ENCODE measurements at regions not wholly inside any gene's neighbourhood (a gene's known extent, or its start where the extent isn't known, plus 50 kb on each side); places are given as distances from the start of the nearest gene placed in this dataset.

DNA sequence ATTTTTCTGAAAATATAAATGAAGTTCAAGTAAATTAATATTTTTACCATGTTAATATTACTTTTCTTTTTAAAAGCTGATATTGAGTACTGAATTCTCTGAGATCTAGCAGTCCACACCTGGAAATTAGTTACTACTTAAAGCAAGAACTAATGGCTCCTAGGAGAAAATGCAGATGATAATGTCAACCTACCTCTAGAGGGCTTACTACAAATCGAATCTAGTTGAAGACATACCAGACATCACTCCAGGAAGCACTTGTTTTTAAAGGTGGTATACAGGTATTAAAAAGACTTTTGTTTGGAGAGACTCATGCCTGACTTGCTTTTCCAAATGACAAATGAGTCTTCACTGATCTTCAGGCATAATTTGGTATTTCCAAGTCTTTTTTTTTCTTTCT, 516.4 kb upstream of the BOD1L1 start:
- H3K36me3 ChIP-seq (ENCODE audit: insufficient read depth in 1 of 2, low read depth in 1 of 2): no peaks in the 10 kb centered on the region
- DNase-seq (no peak), ATAC-seq (no peak)
- intact Hi-C loops (cut with DNase I): no loop called here
- no peaks in the 10 kb centered on the region for H3K27me3 ChIP-seq (ENCODE audit: insufficient read depth in 3 of 3, low read length in 2 of 3)
- 29 to 46% (median 30%) methylated on average over 1 of the region's 1 CpG for WGBS, 3 donors
- TF ChIP-seq, protein P1, sequence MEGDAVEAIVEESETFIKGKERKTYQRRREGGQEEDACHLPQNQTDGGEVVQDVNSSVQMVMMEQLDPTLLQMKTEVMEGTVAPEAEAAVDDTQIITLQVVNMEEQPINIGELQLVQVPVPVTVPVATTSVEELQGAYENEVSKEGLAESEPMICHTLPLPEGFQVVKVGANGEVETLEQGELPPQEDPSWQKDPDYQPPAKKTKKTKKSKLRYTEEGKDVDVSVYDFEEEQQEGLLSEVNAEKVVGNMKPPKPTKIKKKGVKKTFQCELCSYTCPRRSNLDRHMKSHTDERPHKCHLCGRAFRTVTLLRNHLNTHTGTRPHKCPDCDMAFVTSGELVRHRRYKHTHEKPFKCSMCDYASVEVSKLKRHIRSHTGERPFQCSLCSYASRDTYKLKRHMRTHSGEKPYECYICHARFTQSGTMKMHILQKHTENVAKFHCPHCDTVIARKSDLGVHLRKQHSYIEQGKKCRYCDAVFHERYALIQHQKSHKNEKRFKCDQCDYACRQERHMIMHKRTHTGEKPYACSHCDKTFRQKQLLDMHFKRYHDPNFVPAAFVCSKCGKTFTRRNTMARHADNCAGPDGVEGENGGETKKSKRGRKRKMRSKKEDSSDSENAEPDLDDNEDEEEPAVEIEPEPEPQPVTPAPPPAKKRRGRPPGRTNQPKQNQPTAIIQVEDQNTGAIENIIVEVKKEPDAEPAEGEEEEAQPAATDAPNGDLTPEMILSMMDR (IDR thresholded peaks at IDR 0.05): no peak
- no peaks in the 10 kb centered on the region for H3K4me1 ChIP-seq
- no peak overlapping the region for H3K27ac ChIP-seq
- no peaks in the 10 kb centered on the region for H3K9me3 ChIP-seq
- no peak overlapping the region for H3K4me3 ChIP-seq

DNA sequence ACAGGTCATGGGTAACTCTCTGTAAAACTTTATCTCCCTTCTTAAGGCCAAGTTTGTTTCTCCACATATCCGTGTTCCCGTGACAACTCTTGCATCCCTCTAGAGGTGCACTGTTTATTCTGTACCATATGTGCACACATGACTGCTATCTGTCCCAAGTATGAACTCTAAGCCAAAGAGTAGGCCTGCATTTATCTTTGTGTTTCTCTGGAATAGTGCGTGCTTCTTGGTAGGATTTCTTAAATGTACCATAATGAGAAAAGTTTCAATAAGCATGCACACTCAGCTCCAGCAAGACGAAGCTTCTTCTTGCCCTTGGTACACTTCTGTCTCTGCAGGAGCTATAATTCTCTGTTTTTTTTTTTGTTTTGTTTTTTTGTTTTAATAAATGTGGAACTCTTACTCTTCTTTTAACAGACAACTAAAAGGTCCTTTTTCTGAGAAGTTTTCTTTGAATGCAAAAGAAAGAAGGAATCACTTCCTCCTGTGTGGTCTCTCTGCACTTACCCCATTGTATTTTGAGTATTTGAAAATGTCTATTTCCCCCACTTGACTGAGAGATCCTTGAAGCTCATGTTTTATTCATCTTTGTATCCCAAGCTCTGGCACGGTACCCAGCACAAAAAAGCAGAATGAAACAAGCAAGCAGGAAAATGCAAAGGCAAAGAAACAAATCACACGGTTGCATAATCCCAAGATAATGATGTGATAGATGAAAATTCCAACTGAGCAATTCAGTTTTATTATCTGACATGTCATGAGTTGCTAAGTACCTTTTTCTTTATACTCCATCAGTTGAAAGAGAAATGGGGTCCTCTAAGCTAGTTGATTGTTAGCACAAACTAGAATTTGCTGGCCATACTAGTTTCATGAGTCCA, 521.9 kb upstream of the BOD1L1 start:
- H3K4me1 ChIP-seq: no peaks in the 10 kb centered on the region
- no peak overlapping the region for H3K27ac ChIP-seq
- DNase-seq: no peak
- H3K27me3 ChIP-seq (ENCODE audit: insufficient read depth in 3 of 3, low read length in 2 of 3): no peaks in the 10 kb centered on the region
- H3K36me3 ChIP-seq (ENCODE audit: insufficient read depth in 1 of 2, low read depth in 1 of 2): no peaks in the 10 kb centered on the region
- H3K9me3 ChIP-seq: no peaks in the 10 kb centered on the region
- intact Hi-C loops (cut with DNase I): no loop called here
- ATAC-seq: no peak
- 63 to 64% (median 63%) methylated on average over 6 of the region's 6 CpGs for WGBS, 3 donors
- H3K4me3 ChIP-seq: no peak overlapping the region
- TF ChIP-seq, protein P1 (IDR thresholded peaks at IDR 0.05): no peak

DNA sequence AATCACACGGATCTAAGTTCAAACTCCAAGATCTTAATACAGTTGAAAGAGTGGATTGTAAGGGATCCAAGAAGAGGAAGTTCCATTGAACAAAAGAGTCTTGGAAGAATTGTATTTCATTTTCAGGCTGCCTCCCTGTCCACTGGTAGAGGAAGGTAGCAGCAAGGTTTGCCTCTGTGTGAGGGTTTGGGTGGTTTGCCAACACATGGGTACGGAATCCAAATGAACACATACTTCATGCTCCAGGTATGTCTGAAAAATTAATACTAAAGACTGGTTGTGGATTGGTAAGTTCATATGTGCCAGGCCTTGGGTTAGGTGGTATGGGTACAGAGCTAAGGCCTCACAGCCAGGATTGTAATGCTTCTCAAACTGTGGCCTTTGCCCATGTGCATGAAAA, 523.6 kb upstream of the BOD1L1 start:
- intact Hi-C loops (cut with DNase I): no loop called here
- Histone ChIP-seq H3K27me3 (ENCODE audit: insufficient read depth in 3 of 3, low read length in 2 of 3) (no peaks in the 10 kb centered on the region), H3K27ac (no peak overlapping the region), H3K9me3 (no peaks in the 10 kb centered on the region), H3K4me3 (no peak overlapping the region), H3K36me3 (ENCODE audit: insufficient read depth in 1 of 2, low read depth in 1 of 2) (no peaks in the 10 kb centered on the region), H3K4me1 (no peaks in the 10 kb centered on the region)
- DNase-seq (no peak), ATAC-seq (no peak)
- WGBS, 3 donors: 38 to 67% (median 56%) methylated on average over 2 of the region's 2 CpGs
- TF ChIP-seq, protein P1 (IDR thresholded peaks at IDR 0.05): no peak

DNA sequence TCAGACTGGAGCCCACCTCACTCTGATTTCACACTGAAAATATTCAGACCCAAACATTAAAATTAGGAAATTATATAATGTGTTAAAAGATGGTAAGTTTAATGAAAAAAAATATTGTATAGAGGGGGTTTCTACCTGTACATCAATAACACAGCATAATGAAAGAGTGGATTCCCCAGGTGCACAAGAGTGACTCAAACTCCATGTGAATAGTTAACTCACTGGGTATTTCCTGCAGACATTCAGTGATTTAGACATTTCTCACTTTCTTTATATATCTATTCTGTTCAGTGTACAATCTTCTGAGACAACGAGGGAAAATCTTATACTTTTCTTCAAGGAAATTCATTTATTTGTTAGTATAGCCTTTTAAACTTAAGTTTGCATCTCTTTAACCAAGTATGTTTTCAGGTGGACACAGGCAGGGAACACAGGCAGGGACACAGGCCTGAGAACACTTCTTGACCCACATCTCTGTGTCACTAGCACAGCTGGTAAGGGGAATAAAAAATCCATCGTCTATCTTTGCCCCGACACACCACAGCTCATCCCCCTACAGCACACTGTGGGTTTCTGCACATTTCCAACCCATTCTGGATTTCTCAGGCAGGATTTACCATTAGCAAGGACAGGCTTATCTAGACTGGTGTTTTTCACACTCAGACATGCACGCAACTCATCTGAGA, 525.5 kb upstream of the BOD1L1 start:
- Histone ChIP-seq H3K4me3 (no peak overlapping the region), H3K27ac (no peak overlapping the region), H3K9me3 (no peaks in the 10 kb centered on the region), H3K4me1 (no peaks in the 10 kb centered on the region), H3K27me3 (ENCODE audit: insufficient read depth in 3 of 3, low read length in 2 of 3) (no peaks in the 10 kb centered on the region), H3K36me3 (ENCODE audit: insufficient read depth in 1 of 2, low read depth in 1 of 2) (no peaks in the 10 kb centered on the region)
- intact Hi-C loops (cut with DNase I): no loop called here
- DNase-seq (no peak), ATAC-seq (no peak)
- TF ChIP-seq, protein P1 (IDR thresholded peaks at IDR 0.05): no peak
- WGBS, 3 donors: 77 to 80% (median 78%) methylated on average over 4 of the region's 4 CpGs
